ENCODE measurements at regions not wholly inside any gene's neighbourhood (a gene's known extent, or its start where the extent isn't known, plus 50 kb on each side); places are given as distances from the start of the nearest gene placed in this dataset.

GRCh38 chr12:102759466-102759865 lies 157.6 kb downstream of the PAH start:
- TF ChIP-seq POLR2A (IDR thresholded peaks at IDR 0.05; ENCODE audit: low read depth, low read length), result no peak
- TF ChIP-seq CTCF (conservative IDR thresholded peaks at IDR 0.05; ENCODE audit: low read depth, low read length), result no peak
- TF ChIP-seq RFX5 (IDR thresholded peaks at IDR 0.05; ENCODE audit: low read depth, low read length), result no peak
- TF ChIP-seq RAD21 (IDR thresholded peaks at IDR 0.05; ENCODE audit: low read length), result no peak
- no peak for TF ChIP-seq FOS (IDR thresholded peaks at IDR 0.05; ENCODE audit: low read depth, low read length)
- TF ChIP-seq ELK1 (IDR thresholded peaks at IDR 0.05; ENCODE audit: borderline replicate concordance, low read depth, low read length), result no peak
- TF ChIP-seq SMC3 (IDR thresholded peaks at IDR 0.05; ENCODE audit: low read depth, low read length), result no peak
- no peak for TF ChIP-seq CHD1 (IDR thresholded peaks at IDR 0.05; ENCODE audit: low read depth, low read length)
- no peak for TF ChIP-seq CEBPB (IDR thresholded peaks at IDR 0.05; ENCODE audit: low read depth, low read length)
- no peak for TF ChIP-seq RCOR1 (IDR thresholded peaks at IDR 0.05; ENCODE audit: insufficient replicate concordance, low read length)
- TF ChIP-seq BHLHE40 (IDR thresholded peaks at IDR 0.05; ENCODE audit: low read depth, low read length), result no peak
- no peak for TF ChIP-seq MXI1 (IDR thresholded peaks at IDR 0.05; ENCODE audit: borderline replicate concordance, low read depth, low read length)
- no peak for TF ChIP-seq MAFK (IDR thresholded peaks at IDR 0.05; ENCODE audit: low read depth, low read length)
